Smooth muscle cell (in vitro differentiated cells): ENCODE measurements at regions not wholly inside any gene's neighbourhood (a gene's known extent, or its start where the extent isn't known, plus 50 kb on each side); places are given as distances from the start of the nearest gene placed in this dataset.
A peak's percentile ranks its signal among the peaks of the same experiment; 100 is the strongest.

ENCODE experiments used
- DNase-seq: peaks from one replicate; lab custom pipeline; 2025; ENCODE audit not compliant: unreplicated experiment; lab: John Stamatoyannopoulos, UW
- H2AFZ ChIP-seq: fragments of 200-600 bp; sonication (generic); 2 replicates; pipeline ENCODE4 v1.6.0; 2016; ENCODE audit warnings: antibody characterized with exemption, low read depth, mild to moderate bottlenecking
- H3F3A ChIP-seq: fragments of 200-600 bp; sonication (generic); 2 replicates; pipeline ENCODE4 v1.6.0; 2017; ENCODE audit warnings: antibody characterized with exemption, low read depth
- H3K27ac ChIP-seq: fragments of 200-600 bp; sonication (generic); 2 replicates; pipeline ENCODE4 v1.5.1; 2016; ENCODE audit warnings: low read depth, mild to moderate bottlenecking
- H3K27me3 ChIP-seq: fragments of 200-600 bp; sonication (generic); 2 replicates; pipeline ENCODE4 v1.6.1; 2016; ENCODE audit warnings: low read depth, mild to moderate bottlenecking
- H3K36me3 ChIP-seq: fragments of 200-600 bp; sonication (generic); 2 replicates; pipeline ENCODE4 v1.5.1; 2016; ENCODE audit warnings: low read depth
- H3K4me1 ChIP-seq: fragments of 200-600 bp; sonication (generic); 2 replicates; pipeline ENCODE4 v1.5.1; 2016; ENCODE audit warnings: low read depth
- H3K4me2 ChIP-seq: fragments of 200-600 bp; sonication (generic); 2 replicates; pipeline ENCODE4 v1.6.0; 2016; ENCODE audit warnings: mild to moderate bottlenecking
- H3K4me3 ChIP-seq: fragments of 200-600 bp; sonication (generic); 2 replicates; pipeline ENCODE4 v1.5.1; 2016; ENCODE audit warnings: mild to moderate bottlenecking
- H3K79me2 ChIP-seq: fragments of 200-600 bp; sonication (generic); 2 replicates; pipeline ENCODE4 v1.6.0; 2016; ENCODE audit warnings: low read depth, mild to moderate bottlenecking
- H3K9ac ChIP-seq: fragments of 200-600 bp; sonication (generic); 2 replicates; pipeline ENCODE4 v1.6.0; 2016; ENCODE audit warnings: low read depth
- H3K9me3 ChIP-seq: fragments of 200-600 bp; sonication (generic); replicated peaks from 2 replicates; pipeline ENCODE4 v1.5.1; 2016; ENCODE audit warnings: low read depth
- H4K20me1 ChIP-seq: fragments of 200-600 bp; sonication (generic); 2 replicates; pipeline ENCODE4 v1.6.0; 2016; ENCODE audit warnings: low read depth
- WGBS: methylation state at CpG from one replicate; pipeline ENCODE4 v1.1.7; 2016; ENCODE audit warnings: low lambda C conversion rate; 5-methylcytosine and 5-hydroxymethylcytosine counted together
- TF ChIP-seq, protein P1 (sequence below): fragments of 200-600 bp; sonication (generic); IDR thresholded peaks from 2 replicates; pipeline ENCODE4 v1.5.1; 2017; ENCODE audit warnings: borderline replicate concordance, mild to moderate bottlenecking, antibody characterized with exemption; ENCODE audit not compliant: insufficient read depth, poor library complexity, severe bottlenecking

DNA sequence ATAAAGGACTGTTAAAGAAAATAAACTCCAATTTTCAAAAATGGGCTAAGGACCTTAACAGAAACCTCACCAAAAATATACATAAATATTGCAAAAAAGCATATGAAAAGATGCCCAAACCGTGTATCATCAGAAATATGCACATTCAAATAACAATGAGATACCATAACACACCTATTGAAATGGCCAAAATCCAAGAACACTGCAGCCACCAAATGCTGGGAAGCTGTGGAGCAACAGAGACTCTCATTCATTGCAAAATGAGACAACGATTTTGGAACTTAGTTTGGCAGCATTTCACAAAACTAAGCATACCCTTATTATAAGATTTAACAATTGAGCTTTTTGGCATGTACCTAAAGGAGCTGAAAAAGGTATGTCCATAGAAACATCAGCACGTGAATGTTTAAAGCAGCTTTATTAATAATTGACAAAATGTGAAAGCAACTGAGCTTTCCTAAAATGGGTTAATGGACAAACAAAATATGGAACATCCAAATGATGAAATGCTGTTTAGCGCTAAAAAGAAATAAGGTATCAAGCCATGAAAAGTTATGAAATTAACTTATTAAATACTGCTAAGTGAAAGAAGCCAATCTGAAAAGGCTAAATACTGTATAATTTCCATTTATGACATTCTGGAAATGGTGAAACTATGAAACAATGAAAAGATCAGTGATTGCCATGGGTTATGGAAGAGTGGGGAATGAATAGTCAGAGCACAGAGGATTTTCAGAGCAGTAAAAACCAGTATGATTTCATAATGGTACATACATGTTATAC lies 592.6 kb upstream of the ADGRB3 start:
- no peaks in the 10 kb centered on the region for H3K36me3 ChIP-seq
- H3K27ac ChIP-seq = no peak overlapping the region
- no peak overlapping the region for H3K9ac ChIP-seq
- TF ChIP-seq, protein P1, sequence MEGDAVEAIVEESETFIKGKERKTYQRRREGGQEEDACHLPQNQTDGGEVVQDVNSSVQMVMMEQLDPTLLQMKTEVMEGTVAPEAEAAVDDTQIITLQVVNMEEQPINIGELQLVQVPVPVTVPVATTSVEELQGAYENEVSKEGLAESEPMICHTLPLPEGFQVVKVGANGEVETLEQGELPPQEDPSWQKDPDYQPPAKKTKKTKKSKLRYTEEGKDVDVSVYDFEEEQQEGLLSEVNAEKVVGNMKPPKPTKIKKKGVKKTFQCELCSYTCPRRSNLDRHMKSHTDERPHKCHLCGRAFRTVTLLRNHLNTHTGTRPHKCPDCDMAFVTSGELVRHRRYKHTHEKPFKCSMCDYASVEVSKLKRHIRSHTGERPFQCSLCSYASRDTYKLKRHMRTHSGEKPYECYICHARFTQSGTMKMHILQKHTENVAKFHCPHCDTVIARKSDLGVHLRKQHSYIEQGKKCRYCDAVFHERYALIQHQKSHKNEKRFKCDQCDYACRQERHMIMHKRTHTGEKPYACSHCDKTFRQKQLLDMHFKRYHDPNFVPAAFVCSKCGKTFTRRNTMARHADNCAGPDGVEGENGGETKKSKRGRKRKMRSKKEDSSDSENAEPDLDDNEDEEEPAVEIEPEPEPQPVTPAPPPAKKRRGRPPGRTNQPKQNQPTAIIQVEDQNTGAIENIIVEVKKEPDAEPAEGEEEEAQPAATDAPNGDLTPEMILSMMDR = no peak
- no peak for DNase-seq
- H3F3A ChIP-seq = no peaks in the 10 kb centered on the region
- H3K4me2 ChIP-seq = no peak overlapping the region
- H4K20me1 ChIP-seq = no peaks in the 10 kb centered on the region
- no peaks in the 10 kb centered on the region for H3K9me3 ChIP-seq
- H2AFZ ChIP-seq = no peak overlapping the region
- no peaks in the 10 kb centered on the region for H3K4me1 ChIP-seq
- H3K27me3 ChIP-seq = no peaks in the 10 kb centered on the region
- no peaks in the 10 kb centered on the region for H3K79me2 ChIP-seq
- 75% methylated on average over 4 of the region's 4 CpGs for WGBS
- H3K4me3 ChIP-seq = no peak overlapping the region

DNA sequence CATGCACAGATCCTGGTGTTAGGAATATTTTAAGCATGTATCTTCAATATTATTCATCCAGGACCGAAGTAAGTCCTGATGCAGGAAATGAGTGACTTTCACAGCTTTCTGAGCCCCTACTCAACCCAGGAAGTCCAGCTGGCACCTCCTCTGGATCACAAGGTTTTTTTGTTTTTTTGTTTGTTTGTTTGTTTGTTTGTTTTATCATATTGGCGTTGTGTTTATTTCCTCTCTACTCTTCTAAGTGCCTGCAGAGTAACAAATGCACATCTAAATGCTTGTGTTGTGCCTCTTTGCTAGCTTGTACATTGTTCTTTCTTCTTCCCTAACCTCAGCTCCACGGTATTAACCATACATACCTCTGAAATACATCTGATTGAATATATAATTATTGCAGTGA lies 594.3 kb upstream of the ADGRB3 start:
- Histone ChIP-seq H3K4me1 (no peaks in the 10 kb centered on the region), H3K27me3 (no peaks in the 10 kb centered on the region), H3K4me2 (peak overlapping the region; percentile 78), H2AFZ (peak overlapping the region; percentile 75), H4K20me1 (no peaks in the 10 kb centered on the region), H3K9me3 (no peaks in the 10 kb centered on the region), H3F3A (no peaks in the 10 kb centered on the region), H3K79me2 (no peaks in the 10 kb centered on the region), H3K9ac (peak overlapping the region; percentile 1), H3K27ac (no peak overlapping the region), H3K4me3 (peak overlapping the region; percentile 41), H3K36me3 (no peaks in the 10 kb centered on the region)
- TF ChIP-seq, protein P1 = no peak
- 42% methylated on average over 3 of the region's 3 CpGs for WGBS
- DNase-seq = no peak

DNA sequence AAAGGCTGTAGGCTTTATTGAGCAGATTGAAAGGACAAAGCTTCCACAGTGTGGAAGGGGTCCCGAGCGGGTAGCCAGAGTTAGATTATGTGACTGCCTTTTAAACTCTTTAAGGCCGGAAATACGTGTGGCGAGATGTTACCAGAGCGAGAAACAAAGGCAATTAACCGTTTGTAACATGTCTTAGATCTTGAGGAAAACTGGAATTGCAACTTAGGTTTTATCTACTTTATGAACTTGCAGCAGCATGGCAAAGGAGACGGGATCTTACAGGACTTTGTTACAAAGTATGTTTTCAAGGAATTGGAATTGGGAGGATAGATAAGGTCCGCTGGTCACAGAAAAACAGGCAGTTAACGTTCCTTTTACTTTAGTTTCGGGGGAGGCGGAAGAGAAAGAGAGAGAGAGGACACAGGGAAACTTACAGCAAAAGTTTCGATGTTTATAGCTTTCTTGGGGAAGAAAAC lies 594.7 kb upstream of the ADGRB3 start:
- H2AFZ ChIP-seq = peak overlapping the region; percentile 75
- H3K4me1 ChIP-seq = no peaks in the 10 kb centered on the region
- H3F3A ChIP-seq = no peaks in the 10 kb centered on the region
- DNase-seq = no peak
- no peaks in the 10 kb centered on the region for H3K79me2 ChIP-seq
- H3K36me3 ChIP-seq = no peaks in the 10 kb centered on the region
- H3K9me3 ChIP-seq = no peaks in the 10 kb centered on the region
- peak overlapping the region; percentile 78 for H3K4me2 ChIP-seq
- peak overlapping the region; percentile 1 for H3K9ac ChIP-seq
- TF ChIP-seq, protein P1 = no peak
- no peak overlapping the region for H3K27ac ChIP-seq
- WGBS = 12% methylated on average over 13 of the region's 13 CpGs
- no peaks in the 10 kb centered on the region for H3K27me3 ChIP-seq
- no peaks in the 10 kb centered on the region for H4K20me1 ChIP-seq
- peak overlapping the region; percentile 41 for H3K4me3 ChIP-seq
